HT1080 (cell line): ENCODE measurements at regions not wholly inside any gene's neighbourhood (a gene's known extent, or its start where the extent isn't known, plus 50 kb on each side); places are given as distances from the start of the nearest gene placed in this dataset.

Experiments
- DNase-seq: peaks from one replicate; pipeline ENCODE4 v3.0.0-alpha.2; 2015; ENCODE audit warnings: low read depth

- no peak for DNase-seq
Observed at GRCh38 chr11:92276773-92277172, 52.2 kb downstream of the FAT3 start.

GRCh38 chr11:92277871-92278270, 53.3 kb downstream of the FAT3 start:
- no peak for DNase-seq

GRCh38 chr11:92278791-92279433, 54.3 kb downstream of the FAT3 start:
- DNase-seq = no peak

GRCh38 chr11:92284107-92284506, 59.5 kb downstream of the FAT3 start:
- no peak for DNase-seq

DNA sequence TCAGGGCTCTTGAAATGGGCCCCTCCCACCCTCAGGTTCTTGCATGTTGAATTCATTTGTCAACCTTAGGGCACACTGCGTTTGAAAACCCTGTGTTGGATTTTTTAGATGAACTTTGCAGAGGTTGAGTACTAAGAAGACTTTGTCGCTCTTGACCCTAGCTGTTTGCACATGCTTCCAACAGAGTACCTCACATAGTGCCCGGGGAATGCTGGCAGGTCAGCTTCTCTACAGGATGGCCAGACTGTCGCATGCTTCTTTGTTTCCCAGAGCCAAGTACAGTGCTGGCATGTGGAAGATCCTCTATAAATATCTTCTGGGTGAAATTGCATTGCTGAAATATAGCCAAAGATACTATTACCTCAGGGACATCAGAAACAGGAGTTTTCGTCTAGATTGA, 59.9 kb downstream of the FAT3 start:
- DNase-seq = no peak

DNA sequence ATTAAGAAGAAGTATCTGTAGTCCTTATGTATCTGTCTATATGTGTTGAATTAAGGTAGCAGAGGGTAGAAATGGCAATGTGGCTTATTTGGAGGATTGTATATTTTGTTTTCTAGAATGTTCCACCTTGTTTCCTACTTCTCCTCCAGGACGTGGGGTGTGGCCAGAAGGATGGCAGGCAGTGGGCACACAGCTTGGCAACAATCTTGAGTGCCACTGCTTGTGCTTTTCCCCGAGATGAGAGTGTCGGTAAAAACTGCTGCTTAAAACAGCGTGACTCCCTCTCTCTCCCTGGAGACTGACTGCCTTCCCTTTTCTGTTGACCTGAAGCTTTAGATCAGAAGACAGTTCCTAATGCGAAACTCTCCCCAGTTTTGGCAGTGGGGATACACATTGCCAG, 61.2 kb downstream of the FAT3 start:
- DNase-seq = no peak

- DNase-seq = no peak
Observed at GRCh38 chr11:92286709-92287108, 62.1 kb downstream of the FAT3 start.

- peak; percentile 44 for DNase-seq
Observed at GRCh38 chr11:92295175-92296137, 70.8 kb downstream of the FAT3 start.

GRCh38 chr11:92296138-92296515, 71.5 kb downstream of the FAT3 start:
- peak; percentile 81 for DNase-seq

GRCh38 chr11:92297567-92298553, 73.2 kb downstream of the FAT3 start:
- no peak for DNase-seq

- no peak for DNase-seq
Observed at GRCh38 chr11:92300876-92301275, 76.3 kb downstream of the FAT3 start.

DNA sequence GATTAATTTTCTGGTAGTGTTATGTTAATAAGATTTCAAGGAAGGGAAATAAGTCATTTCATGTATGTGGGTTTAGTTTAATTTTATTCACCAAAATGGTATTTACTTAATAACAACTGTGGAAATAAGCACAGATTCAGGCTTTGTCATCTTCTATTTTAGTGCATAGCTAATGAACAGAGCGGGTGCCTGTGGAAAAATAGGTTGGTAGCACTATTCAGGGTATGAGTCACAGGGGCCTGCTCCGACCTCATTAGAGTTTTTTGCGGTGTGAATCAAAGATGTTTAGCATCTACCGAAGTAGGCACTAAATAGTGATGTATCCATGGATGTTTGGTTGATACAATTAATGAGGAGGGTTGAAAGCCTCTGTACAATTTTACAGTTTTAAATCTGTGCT, 78.2 kb downstream of the FAT3 start:
- no peak for DNase-seq

DNA sequence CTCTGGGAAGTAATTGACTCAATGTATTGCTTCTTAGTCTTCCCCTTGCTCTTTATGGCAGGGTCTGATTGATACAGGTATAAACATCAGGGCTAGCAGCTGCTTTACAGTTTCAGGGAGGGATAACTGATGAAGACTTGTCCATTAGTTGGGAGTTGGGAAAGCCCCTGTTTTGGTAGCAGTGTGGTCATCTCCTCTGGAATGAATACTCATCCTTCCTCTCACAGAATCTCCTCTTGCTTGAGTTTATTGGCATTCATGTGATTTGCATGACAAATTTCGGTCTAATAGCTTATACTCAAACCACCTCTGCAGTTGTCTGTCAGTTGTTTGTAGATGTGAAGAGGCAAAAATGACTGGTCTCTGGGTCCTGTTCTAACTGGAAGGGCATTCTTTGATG, 79.7 kb downstream of the FAT3 start:
- DNase-seq = no peak

GRCh38 chr11:92306966-92307510, 82.4 kb downstream of the FAT3 start:
- no peak for DNase-seq

- DNase-seq = no peak
Observed at GRCh38 chr11:92308366-92308765, 83.7 kb downstream of the FAT3 start.

GRCh38 chr11:92311616-92312449, 87.2 kb downstream of the FAT3 start:
- no peak for DNase-seq

DNA sequence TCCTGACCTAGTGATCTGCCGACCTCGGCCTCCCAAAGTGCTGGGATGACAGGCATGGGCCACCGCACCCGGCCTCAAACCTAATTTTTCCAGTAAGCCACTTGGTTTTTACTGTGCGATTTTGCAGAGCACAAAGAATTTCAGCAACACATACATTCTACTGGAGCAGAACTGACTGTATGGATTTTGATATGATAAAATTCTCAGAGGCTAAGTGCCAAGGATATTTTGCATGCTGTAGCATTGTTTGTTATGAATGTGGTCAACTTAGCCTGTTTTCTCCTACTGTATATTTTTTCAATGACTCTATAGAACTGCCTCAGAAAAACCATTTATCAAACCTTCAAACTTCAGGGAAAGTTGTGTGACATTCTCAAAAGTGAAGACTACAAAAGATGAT, 89.2 kb downstream of the FAT3 start:
- DNase-seq = no peak

- no peak for DNase-seq
Observed at GRCh38 chr11:92314499-92314898, 89.9 kb downstream of the FAT3 start.

- no peak for DNase-seq
Observed at GRCh38 chr11:92316106-92316809, 91.6 kb downstream of the FAT3 start.

GRCh38 chr11:92317222-92317621, 92.6 kb downstream of the FAT3 start:
- DNase-seq = no peak
